HG03521 (cell line): ENCODE measurements at regions not wholly inside any gene's neighbourhood (a gene's known extent, or its start where the extent isn't known, plus 50 kb on each side); places are given as distances from the start of the nearest gene placed in this dataset.
"Not testable (repeated sequence)": the region's sequence is repeated elsewhere in the genome, so short reads cannot be mapped to it uniquely, and the experiment has no call there.

Experiments
- ATAC-seq: cut with Tn5 transposase; IDR thresholded peaks from one replicate; pipeline ENCODE4 v1.9.1; 2021; ENCODE audit warnings: mild to moderate bottlenecking, moderate library complexity; ENCODE audit not compliant: unreplicated experiment

DNA sequence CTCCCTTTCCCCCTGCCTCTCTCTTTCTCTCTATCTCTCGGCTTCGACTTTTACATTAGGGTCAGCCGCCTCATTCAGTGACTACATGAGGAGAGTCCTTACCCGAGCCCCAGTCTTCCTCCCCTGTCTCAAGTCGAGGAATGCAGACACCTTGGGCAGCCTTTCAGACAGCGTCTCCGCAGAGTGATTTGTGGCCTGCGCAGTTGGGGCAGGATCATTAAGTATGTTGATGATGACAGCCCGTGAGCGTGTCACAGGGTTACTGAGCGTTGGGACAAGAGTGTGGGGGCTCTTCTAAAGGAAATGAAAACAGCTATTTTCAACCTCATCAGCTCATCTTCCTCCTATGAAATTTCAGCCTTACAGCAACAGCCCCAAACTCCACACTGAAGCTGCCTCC, 312.1 kb upstream of the GATB start:
- ATAC-seq, result no peak

DNA sequence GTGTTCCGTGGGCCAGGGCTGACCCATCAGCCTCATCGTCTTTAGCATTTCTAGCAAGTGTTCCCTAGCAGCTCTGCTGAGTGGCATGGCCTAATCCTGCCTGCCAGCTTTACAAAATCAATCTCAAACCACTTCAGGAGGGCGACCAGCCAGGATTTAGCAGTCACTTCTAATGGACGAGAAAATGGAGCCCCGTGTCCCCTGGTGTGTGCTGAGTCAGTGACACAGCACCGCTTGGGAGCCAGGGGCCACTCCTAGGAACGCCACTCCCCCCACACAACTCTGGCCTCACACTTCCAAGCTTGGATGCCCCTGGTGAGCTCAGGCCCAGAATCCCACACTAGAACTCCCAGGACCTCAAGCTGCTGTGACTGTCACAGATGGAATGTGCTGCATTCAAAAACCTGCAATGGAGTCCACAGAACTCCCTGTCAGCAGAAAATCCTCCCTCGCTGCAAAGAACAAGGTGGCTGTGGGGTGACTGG, 311.2 kb upstream of the GATB start:
- no peak for ATAC-seq

DNA sequence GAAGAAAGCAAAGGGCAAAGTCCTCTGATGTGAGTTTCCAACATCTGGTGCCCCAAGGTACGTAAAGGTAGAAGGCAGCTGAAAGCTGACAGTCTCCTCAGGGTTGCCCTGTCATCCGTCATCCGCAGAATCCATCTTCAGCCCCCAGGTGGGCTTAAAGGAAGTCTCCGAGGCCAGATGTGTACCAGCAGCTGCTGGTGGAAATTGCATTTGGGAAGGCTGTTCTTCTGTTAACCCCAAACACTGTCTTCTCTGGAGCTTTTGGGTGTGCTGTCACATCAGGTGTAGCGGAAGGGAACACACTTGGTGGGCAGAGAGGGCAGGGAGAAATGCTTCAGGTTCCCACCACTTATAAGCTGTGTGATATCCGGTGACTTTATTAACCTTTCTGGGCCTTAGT, 310.0 kb upstream of the GATB start:
- no peak for ATAC-seq

DNA sequence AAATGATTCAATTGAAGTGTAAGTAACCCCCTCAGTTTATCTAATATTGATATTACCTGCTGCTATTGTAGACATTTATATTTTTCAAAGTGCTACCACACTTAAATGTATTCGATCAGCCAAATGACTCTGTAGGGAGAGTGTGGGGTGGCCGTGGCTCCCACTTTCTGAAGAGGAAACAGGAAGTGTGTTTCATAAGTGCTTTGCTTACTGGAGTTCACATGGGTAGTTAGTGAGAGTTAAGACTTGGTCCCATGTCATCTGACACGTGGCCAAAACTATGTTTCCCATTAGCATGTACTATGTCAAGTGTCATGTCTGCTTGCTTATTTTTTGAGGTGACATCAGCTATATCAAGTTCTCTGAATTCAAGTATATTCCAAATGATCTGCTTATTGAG, 308.1 kb upstream of the GATB start:
- ATAC-seq, result no peak

DNA sequence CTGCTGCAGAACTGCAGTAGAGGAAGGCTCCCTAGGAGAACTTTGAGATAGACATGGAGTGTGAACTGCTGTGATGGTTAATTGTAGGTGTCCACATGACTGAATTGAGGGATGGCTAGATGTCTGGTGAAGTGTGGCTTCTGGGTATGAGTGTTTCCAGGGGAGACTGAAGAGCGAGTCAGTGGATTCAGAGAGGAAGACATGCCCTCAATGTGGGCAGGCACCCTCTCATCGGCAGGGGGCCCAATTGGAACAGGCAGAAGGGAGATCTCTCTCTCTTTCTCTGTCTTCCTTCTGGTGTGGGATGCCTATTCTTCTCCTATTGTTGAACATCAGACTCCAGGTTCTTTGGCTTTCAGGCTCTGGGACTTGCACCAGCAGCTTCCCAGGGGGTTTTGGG, 304.7 kb upstream of the GATB start:
- ATAC-seq, result no peak

DNA sequence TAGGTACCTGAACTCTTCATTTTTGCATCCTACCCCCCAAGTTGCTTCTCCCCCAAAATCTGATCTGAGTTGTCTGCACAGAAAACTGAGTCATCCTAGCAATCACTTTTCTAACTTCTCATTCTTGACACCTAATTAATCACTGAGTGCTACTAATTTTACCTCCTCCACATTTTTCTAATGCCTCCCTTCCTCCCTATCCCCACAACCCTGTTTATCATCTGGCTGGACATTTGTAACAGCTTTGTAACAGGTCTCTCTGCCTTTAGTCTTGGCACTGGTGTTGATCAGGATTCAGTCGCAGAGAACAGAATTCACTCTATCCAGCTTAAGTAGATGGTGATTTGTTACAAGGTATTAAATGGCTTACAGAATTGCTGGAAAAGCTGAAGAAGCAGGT, 303.9 kb upstream of the GATB start:
- ATAC-seq, result no peak

DNA sequence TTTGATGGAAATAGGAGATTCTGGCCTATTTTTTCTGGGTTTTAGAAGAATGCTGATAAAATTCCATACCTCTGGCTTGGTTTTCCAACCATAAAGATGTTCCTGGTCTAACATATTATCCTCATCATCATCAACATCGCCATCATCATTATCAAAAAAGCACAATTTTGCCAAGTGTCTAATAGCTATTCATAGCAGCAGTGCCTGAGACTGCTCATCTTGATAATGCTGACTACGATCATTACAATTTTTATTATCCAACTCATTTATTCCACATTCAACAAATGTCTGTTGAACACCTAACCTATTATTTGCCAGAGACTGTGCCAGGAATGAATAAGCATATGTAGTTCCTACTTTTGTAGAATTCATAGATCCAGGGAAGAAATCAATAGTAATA, 303.5 kb upstream of the GATB start:
- ATAC-seq, result no peak

DNA sequence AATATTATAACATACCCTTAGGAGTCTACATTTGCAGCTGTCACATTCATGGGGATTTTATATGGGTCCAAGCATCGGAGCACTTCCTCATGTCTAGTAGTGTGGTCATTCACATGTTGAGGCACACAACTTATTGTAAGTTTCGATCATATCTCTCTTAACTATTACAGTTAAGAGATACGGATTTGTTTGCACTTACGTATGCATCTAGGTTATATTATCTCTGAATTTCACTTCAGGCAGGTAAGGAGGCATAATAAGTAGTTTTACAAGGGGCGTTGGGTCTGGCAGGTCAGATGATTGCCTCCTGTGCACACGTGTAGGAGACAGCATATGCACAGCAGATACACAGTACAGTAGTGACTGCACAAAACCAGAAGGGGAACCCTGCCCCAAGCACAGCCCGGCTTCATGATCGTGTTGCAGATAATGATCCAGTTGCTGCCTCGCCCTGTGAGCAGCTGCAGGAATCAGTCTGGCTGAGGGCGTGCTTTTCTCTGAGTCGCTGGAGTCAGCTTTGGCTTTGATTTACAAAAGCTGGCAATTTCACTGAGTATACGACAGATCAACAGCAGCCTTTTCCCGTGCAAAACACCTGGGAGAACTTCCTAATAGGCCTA, 302.9 kb upstream of the GATB start:
- no peak for ATAC-seq

DNA sequence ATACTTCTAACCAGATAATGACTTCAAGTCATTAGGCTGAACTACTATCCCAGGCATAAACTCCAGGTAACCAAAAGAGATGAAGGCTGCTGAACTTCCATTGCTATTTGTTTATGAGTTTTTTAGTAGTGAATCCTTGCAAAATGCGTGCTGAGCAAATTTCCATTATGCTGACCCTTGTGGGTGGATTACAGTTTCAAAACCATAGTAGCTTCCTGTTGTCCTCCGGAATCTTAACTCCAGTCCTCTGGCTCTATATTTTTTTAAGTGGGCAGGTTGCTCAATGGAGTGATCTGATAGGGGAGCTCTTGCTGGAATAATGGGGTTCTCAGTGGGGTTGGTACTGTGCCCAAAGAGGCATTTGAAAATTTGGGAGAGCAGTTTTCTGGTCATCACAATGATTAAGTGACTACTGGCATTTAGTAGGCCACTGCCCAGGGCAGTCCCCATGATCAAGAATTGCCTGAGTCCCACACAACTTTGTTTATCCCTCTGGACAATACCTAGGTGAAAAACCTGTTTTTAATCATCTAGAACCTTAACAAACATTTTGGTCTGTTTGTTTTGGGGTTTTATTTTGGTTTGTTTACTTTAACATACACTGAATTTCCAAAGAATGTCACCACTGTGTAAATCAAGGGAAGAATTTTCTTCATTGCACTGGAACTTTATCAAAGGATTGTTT, 302.3 kb upstream of the GATB start:
- ATAC-seq, result no peak

DNA sequence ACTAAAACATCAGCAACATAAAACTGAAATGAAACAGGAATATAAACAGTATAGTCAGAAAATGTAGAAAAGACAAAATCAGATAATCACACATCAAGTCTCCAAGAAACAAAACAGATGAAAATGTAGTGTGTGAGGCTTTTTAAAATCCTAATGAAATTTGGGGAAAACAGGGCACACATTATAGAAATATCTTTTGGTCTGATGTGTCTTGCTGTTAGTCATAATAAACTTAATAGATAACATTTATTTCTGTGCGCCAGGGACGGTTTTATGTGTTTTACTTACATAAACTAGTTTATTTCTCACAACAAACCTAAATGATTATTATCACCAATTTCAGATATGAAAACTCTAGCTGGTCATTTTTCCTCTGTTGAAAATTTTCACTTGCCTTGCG, 293.9 kb upstream of the GATB start:
- no peak for ATAC-seq

DNA sequence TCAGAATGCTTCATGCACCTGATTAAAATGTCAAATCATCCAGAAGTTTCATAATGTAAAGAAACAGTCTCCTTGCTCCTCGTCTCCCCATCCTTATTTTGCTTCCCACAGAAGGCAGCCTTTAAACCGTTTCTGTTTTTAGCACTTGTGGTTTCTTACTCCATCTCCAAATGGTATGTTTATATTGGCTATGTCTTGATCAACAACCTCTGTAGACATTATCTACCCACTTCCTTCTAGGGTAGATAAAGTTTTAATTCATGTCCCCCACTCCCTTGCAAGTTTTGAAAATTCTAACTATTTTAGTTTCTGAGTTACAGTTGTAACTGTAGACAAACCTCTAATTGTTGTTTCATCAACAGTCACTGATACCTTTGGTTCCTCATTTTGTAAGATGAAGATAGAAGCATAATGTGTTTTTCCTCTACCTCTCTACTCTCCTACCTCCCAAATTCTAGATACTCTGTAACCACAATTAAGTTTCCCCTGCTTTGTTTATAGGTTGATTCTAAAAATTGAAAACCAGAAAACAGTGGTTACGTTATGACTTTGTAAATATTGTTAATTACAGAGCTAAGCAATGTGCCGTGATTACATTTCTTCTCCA, 291.7 kb upstream of the GATB start:
- no peak for ATAC-seq

DNA sequence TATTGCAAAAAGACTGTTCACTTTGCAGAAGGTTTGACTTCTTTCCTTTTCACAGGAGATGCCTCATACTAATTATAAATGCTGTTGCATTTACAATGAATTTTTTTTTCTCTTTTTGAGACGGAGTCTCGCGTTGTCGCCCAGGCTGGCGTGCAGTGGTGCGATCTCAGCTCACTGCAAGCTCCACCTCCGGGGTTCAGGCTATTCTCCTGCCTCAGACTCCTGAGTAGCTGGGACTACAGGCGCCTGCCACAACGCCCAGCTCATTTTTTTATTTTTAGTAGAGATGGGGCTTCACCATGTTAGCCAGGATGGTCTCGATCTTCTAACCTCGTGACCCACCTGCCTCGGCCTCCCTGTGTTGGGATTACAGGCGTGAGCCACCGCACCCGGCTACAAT, 290.5 kb upstream of the GATB start:
- ATAC-seq, result not testable (repeated sequence)

DNA sequence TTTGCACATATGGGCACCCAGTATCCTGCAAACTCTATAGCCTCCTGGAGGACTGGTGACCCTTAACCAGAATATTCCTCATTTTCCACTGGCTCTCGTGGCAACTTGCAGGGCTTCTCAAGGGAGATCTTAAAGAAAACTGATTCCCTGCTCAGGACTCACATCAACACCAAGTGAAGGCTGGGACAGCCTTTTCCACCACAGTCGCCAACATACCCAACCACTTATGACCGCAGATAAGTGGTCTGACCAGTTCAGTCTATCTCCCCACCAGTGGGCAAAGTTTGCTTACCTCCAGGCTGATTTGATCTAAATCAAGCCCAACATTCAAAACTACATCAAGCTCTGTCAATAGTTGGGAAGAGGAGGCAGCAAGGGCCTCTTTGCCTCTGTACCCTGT, 289.3 kb upstream of the GATB start:
- ATAC-seq, result no peak

DNA sequence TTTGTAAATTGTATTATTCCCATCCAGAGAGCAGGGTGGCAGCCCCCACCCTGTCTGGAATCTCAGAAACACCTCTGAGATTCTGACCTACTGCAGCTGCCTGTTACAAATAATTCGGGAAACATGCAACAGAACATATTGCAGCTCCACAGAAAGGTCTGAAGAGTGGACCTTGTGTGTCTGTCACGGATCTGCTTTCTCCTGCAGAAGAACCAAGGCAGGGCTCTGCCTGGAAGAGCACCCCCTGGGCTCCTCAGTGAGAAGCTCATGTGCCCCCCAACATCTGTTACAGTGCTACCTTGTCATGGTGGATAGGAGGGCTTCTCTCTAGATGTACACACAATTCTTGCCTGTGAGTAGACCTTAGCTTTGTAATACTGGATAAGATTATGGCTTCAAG, 286.6 kb upstream of the GATB start:
- no peak for ATAC-seq

DNA sequence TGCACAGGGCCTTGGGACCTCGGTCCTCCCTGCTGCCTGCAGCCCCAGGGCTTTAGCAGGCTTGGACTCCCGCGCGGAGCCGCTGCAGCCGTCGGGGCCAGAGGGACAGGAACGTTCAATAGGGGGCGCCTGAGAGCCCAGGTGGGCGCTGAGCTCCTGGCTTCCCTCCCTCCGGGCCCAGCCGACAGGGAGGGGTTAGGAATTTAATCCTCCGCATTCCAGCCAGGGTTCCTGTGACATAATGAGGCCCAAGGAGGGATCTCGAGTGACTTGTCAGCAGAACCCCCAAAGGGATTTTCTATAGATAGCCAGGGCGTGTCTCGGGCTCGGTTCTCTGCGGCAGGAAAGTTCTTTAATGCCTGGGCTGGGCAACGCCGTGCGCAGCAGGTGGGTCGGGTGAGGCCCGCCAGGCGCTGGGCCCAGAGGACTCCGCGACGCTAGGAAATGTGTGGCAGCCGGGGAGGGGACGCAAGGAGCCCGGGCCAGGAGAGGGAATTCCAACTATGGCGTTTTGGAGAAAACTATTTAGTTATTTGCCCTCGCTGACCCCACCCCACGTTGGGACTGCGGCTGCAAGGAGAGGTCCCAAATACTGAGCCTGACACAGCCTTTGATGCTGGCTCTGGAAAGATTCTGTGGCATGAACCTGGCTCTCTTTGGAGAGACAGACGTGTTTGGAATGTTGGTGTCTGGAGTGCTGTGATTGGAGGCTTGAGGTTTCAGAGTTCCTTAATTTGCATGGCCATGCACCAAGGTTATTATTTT, 285.2 kb upstream of the GATB start:
- ATAC-seq, result no peak

DNA sequence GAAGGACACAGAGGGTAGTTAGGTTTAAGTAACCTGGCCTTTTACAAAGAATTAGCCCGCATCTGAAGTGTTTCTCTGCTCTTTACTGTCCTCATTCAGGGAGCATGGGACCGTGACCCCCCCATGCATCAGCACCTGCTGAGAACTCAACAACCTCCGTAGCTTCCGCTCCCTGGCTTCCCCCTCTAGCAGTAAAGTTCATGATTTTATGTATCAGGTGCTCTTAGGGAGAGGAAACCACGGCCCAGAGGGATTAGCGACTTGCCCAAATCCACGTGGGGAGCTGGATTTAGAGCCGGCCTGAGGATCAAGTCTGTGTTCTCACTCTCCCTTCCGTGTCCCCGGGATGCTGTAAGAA, 284.6 kb upstream of the GATB start:
- no peak for ATAC-seq

DNA sequence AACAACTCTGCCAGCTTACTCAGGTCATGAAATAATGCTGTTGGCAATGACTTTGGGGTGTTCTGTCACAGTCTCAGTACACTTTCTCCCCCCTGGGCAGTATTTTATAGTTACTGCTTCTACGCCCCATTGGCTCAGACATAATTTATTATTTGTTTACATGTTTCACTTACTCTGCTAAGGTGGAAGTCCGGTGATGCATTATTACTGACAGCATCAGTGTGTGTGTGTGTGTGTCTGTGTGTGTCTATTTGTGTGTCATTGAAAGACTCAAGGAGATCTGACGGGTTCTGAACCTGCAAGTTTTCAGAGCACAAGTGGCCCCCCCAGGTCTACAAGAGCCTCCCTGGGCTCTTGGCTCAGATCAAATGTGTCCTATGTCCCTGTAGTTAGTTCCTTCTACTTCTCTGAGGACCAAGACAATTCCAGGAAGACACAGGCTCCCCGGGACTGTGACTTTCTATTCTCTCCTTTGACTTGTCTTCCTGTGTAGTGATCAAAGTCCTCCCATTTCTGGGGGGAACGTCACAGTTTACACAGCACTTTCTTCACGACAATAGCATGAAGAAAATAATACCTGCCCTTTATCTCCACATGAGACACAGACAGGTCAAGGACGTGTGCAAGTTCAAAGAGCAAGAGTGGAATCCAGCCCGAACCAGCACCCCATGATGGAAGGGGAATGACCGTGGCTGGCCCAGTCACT, 283.7 kb upstream of the GATB start:
- ATAC-seq, result no peak

DNA sequence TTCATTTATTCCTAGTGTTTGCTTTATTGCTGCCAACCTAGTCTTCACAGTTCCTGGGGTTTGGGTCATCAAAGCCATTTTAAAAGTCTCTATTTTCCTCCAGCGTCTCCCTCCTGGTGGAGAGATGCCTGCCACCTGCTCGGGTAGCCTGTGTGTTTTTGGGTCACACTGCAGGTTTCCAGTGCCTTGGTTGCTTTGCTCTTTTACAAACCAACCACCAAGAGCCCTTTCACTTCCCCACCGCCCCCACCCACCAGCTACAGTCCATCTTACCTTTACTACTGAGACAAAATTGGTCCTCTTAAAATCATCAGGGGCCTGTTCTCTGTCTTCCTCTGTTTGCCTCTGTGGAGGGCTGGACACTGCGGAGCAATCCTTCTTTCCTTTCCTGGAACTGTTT, 280.5 kb upstream of the GATB start:
- no peak for ATAC-seq

DNA sequence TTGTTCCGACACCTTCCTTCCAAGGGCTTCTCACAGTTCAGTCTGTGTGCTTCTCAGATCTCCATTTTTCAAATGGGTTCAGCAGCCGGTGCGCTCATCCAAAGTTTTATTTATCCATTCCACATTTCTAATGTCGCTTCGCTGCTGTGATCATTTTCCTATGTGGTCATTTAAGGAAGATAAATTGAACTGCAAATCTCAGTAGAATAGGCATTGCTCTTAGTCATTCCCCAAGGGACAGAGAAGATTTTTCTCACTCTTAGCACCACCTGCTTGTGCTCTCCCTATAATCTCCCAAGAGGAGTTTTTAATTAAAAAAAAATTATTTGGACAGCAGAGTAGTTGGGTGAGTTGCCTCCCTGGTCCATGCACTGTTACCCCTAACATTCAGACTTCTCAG, 278.9 kb upstream of the GATB start:
- ATAC-seq, result no peak

DNA sequence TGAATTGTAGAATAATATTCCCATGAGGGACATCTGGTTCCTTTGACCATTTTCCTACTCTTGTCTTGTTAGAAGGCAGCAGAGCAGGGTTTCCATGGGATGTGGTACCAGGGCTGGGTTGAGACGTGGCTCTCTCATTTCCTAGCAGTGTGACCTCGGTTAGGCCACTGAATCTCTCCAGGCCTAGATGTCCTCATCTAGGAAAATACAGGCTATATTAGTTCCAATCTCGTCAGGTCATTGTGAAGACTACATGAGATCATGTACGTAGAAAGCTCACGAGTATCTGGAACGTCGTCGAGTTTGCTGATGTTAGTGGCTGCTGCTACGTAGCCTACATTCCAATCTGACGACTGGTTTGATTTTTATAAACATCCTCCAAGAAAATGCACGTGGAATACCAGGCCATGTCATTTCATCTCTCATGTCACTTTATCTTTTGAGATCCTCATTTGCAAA, 278.2 kb upstream of the GATB start:
- ATAC-seq, result no peak

DNA sequence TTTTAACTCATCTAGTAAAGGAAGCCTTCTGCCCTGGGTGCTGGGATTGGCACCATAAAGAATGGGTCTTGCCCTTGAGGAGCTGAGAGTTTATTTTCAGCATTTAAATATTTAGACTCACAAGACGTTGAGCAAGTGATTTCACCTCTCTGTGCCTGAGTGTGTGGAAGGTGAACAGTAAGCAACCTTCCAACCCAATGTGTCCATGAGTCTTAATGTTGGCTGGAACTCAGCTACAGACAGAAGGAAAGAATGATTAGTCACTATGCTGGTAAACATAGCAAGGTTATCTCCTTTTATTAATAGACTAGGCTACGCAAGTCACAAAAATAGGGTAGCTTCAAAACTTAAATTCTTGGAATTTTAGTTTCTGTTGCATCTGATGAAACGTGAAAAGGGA, 277.4 kb upstream of the GATB start:
- ATAC-seq, result no peak
